Vagina (tissue), 2 donors: ENCODE measurements at regions not wholly inside any gene's neighbourhood (a gene's known extent, or its start where the extent isn't known, plus 50 kb on each side); places are given as distances from the start of the nearest gene placed in this dataset.

Experiments used
- DNase-seq, 2 donors: peaks; one replicate each; pipeline ENCODE4 v3.0.0-alpha.2; 2017; ENCODE audit errors: extremely low spot score in 2 of 2
- H3K27ac ChIP-seq: fragments of 200-600 bp; sonication (generic); one replicate; pipeline ENCODE4 v1.5.1; 2019
- H3K27me3 ChIP-seq: fragments of 200-600 bp; sonication (generic); one replicate; pipeline ENCODE4 v1.5.1; 2019
- H3K36me3 ChIP-seq, 2 donors: fragments of 200-600 bp; sonication (generic); one replicate each; pipeline ENCODE4 v1.5.1; 2017 to 2019
- H3K4me1 ChIP-seq: fragments of 200-600 bp; sonication (generic); one replicate; pipeline ENCODE4 v1.5.1; 2019
- H3K4me3 ChIP-seq, 2 donors: fragments of 200-600 bp; sonication (generic); 1 replicate in 1 of 2; 2 replicates in 1 of 2; pipeline ENCODE4 v1.5.1; 2016 to 2019
- H3K9me3 ChIP-seq: fragments of 200-600 bp; sonication (generic); one replicate; pipeline ENCODE4 v1.5.1; 2019
- CTCF ChIP-seq, 3 experiments: fragments of 450-650 bp in 2 of 3; fragments of 200-600 bp in 1 of 3; sonication (generic) in 1 of 3; IDR thresholded peaks; one replicate each; pipeline ENCODE4 v1.5.1; 2017 to 2019; ENCODE audit warnings: antibody characterized with exemption in 3 of 3, mild to moderate bottlenecking in 2 of 3, moderate library complexity in 2 of 3
- POLR2A ChIP-seq, 2 donors: fragments of 450-650 bp; IDR thresholded peaks; one replicate each; pipeline ENCODE4 v1.6.1; 2017; ENCODE audit warnings: antibody characterized with exemption in 2 of 2, mild to moderate bottlenecking in 2 of 2, moderate library complexity in 2 of 2
- POLR2AphosphoS5 ChIP-seq, 2 donors: sonication (generic); formaldehyde crosslinking; IDR thresholded peaks; one replicate each; pipeline ENCODE4 v1.9.0; 2017; ENCODE audit warnings: antibody characterized with exemption in 2 of 2, mild to moderate bottlenecking in 2 of 2, low read depth in 1 of 2; ENCODE audit not compliant: insufficient read depth in 1 of 2
- intact Hi-C: fragments of 100-400 bp; cut with DNase I; formaldehyde crosslinking; loops from one replicate; pipeline ENCODE4 v1.15.1; 2023

- Histone ChIP-seq H3K9me3 (no peaks in the 10 kb centered on the region), H3K27me3 (no peaks in the 10 kb centered on the region), H3K36me3 (no peaks in the 10 kb centered on the region), H3K27ac (no peak overlapping the region), H3K4me1 (no peaks in the 10 kb centered on the region), H3K4me3 (no peak overlapping the region)
- no peak for DNase-seq
- intact Hi-C loops = no loop called here
- TF ChIP-seq POLR2A (IDR thresholded peaks at IDR 0.05) (no peak), CTCF (IDR thresholded peaks at IDR 0.05) (no peak), POLR2AphosphoS5 (IDR thresholded peaks at IDR 0.05; ENCODE audit: insufficient read depth in 1 of 2, low read depth in 1 of 2) (no peak)
These were observed 479.4 kb upstream of the MAN1A1 start for GRCh38 chr6:119829006-119829405.

GRCh38 chr6:119821380-119821779 lies 471.8 kb upstream of the MAN1A1 start:
- Histone ChIP-seq H3K4me1 (no peaks in the 10 kb centered on the region), H3K27me3 (no peaks in the 10 kb centered on the region), H3K27ac (no peak overlapping the region), H3K4me3 (no peak overlapping the region), H3K9me3 (no peaks in the 10 kb centered on the region), H3K36me3 (no peaks in the 10 kb centered on the region)
- intact Hi-C loops = no loop called here
- TF ChIP-seq POLR2A (IDR thresholded peaks at IDR 0.05) = no peak
- no peak for TF ChIP-seq CTCF (IDR thresholded peaks at IDR 0.05)
- no peak for TF ChIP-seq POLR2AphosphoS5 (IDR thresholded peaks at IDR 0.05; ENCODE audit: insufficient read depth in 1 of 2, low read depth in 1 of 2)
- no peak for DNase-seq

GRCh38 chr6:119818876-119819275 lies 469.3 kb upstream of the MAN1A1 start:
- intact Hi-C loops = no loop called here

GRCh38 chr6:119814609-119815400 lies 465.2 kb upstream of the MAN1A1 start:
- intact Hi-C loops = no loop called here
- no peak for DNase-seq
- Histone ChIP-seq H3K27ac (no peak overlapping the region), H3K4me1 (no peaks in the 10 kb centered on the region), H3K36me3 (no peaks in the 10 kb centered on the region), H3K9me3 (no peaks in the 10 kb centered on the region), H3K4me3 (no peak overlapping the region), H3K27me3 (no peaks in the 10 kb centered on the region)
- TF ChIP-seq CTCF (IDR thresholded peaks at IDR 0.05) (no peak), POLR2AphosphoS5 (IDR thresholded peaks at IDR 0.05; ENCODE audit: insufficient read depth in 1 of 2, low read depth in 1 of 2) (no peak), POLR2A (IDR thresholded peaks at IDR 0.05) (no peak)

More at GRCh38 chr6:119818876-119819275, 469.3 kb upstream of the MAN1A1 start:
- no peak overlapping the region for H3K4me3 ChIP-seq
- H3K27me3 ChIP-seq = no peaks in the 10 kb centered on the region
- TF ChIP-seq POLR2A (IDR thresholded peaks at IDR 0.05) (no peak), CTCF (IDR thresholded peaks at IDR 0.05) (no peak), POLR2AphosphoS5 (IDR thresholded peaks at IDR 0.05; ENCODE audit: insufficient read depth in 1 of 2, low read depth in 1 of 2) (no peak)
- no peaks in the 10 kb centered on the region for H3K36me3 ChIP-seq
- H3K4me1 ChIP-seq = no peaks in the 10 kb centered on the region
- no peak for DNase-seq
- no peak overlapping the region for H3K27ac ChIP-seq
- H3K9me3 ChIP-seq = no peaks in the 10 kb centered on the region

- Histone ChIP-seq H3K4me3 (no peak overlapping the region), H3K27ac (no peak overlapping the region), H3K9me3 (no peaks in the 10 kb centered on the region), H3K27me3 (no peaks in the 10 kb centered on the region), H3K4me1 (no peaks in the 10 kb centered on the region), H3K36me3 (no peaks in the 10 kb centered on the region)
- TF ChIP-seq POLR2A (IDR thresholded peaks at IDR 0.05) = no peak
- no peak for TF ChIP-seq CTCF (IDR thresholded peaks at IDR 0.05)
- TF ChIP-seq POLR2AphosphoS5 (IDR thresholded peaks at IDR 0.05; ENCODE audit: insufficient read depth in 1 of 2, low read depth in 1 of 2) = no peak
- intact Hi-C loops = no loop called here
- no peak for DNase-seq
These were observed 452.9 kb upstream of the MAN1A1 start for GRCh38 chr6:119802464-119802863.
